ENCODE measurements at regions not wholly inside any gene's neighbourhood (a gene's known extent, or its start where the extent isn't known, plus 50 kb on each side); places are given as distances from the start of the nearest gene placed in this dataset.
"Not testable (repeated sequence)": the region's sequence is repeated elsewhere in the genome, so short reads cannot be mapped to it uniquely, and the experiment has no call there.

DNA sequence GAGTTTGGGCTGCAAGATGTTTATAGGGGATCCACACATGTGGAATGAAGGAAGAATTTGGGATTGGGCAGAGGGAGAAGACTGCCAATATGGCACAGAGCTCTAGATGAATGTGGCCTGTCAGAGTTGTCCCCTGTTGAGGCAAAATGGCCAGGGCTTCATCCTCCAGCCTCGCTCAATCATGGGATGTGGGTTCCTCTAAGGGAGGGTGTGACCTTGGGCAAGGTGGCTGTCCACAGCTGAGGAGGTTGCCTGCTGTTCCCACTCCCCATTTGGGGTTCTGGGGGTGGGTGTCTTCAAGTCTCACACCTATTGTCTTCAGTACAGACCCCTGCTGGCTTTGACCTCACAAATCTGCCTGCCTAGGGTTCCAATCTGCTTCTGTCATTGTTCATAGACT is 121.6 kb upstream of the FAM204A start:
- DNase-seq, result no peak

DNA sequence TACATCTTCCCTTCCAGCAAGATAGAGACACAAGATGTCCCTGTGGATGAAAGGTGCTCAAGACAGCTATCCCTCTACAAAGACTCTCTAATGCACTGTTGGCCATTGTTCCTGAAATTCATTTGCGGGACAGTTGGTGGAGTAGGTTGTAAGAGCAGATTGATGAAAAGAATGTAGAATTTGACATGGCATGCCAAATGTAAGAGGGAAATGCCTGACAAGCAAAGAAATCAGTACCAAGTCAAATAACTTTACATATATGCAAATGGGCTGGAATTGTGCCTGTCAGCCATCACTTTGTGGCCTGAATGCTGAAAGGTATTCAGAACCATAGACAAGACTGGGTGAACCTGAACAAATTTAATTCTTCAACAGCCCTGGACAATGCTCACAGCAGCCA is 120.3 kb upstream of the FAM204A start:
- no peak for DNase-seq

- peak; percentile 51 for DNase-seq
Observed at GRCh38 chr10:118459642-118460193, 117.6 kb upstream of the FAM204A start.

- DNase-seq, result no peak
Observed at GRCh38 chr10:118458957-118459641, 117.0 kb upstream of the FAM204A start.

- no peak for DNase-seq
Observed at GRCh38 chr10:118457824-118458428, 115.8 kb upstream of the FAM204A start.

DNA sequence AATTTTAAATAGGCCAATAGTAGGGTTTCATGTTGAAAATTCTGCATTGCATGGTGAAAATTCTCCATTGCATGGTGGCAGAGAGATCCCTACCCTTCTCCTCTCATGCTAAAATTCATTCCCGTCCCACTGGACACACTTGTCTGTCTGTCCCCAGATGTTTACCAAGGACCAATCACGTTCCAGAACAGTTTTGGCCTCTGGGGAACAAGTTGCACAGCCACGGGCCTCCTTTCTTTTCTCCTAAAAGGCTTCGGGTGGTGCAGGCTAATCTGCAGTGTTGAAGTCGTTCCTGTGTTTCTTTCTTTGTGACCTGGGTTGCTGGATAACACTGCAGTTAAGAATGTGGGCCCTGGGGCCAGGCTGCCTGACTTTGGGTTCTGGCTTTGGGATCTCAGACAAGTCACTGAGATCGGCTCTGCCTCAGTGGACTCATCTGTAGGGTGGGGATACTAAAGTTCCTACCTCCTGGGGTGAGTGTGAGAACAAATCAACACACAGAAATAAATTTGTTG is 113.1 kb upstream of the FAM204A start:
- no peak for DNase-seq

- DNase-seq, result no peak
Observed at GRCh38 chr10:118454211-118454610, 112.1 kb upstream of the FAM204A start.

GRCh38 chr10:118452098-118452497 is 110.0 kb upstream of the FAM204A start:
- no peak for DNase-seq

- DNase-seq, result no peak
Observed at GRCh38 chr10:118449521-118449920, 107.4 kb upstream of the FAM204A start.

- no peak for DNase-seq
Observed at GRCh38 chr10:118448744-118449143, 106.6 kb upstream of the FAM204A start.

- DNase-seq, result no peak
Observed at GRCh38 chr10:118447478-118448270, 105.5 kb upstream of the FAM204A start.

DNA sequence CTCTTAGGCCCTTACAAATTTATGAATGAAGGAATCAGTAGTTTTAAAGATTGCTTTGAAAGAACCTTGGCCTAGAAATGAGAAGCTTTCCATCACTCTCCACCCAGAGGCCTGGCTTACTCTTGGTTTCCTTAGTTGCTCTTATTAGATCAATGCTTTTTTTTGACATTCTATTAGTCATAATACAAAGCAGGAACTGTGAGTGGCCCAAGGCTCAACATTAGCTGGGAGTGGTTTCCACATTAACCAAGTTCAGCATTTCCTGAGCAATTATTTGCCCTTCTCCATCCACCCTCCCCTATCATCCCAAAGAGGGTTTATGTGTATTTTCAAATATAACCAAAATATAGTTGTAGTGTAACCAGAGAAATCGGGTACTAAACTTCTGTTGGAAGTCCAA is 103.4 kb upstream of the FAM204A start:
- DNase-seq, result no peak

DNA sequence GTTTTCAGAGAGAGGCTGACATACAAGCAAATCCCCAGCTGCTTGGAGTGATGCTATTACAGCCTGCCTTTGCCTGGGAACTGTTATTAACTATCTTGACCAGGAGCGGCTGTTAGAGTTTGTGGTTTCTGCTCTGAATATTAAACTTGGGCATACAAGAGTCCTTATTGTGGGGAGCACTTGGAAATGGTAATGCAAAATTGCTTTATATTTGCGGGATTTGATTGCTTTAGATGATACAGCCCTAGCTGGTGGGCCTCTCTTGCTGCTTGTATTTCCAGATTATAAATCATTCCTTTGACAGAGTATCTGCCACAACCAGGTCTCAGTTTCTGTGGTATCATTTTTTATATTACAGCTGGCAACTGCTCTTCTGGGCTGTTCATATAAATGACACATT is 101.9 kb upstream of the FAM204A start:
- DNase-seq, result no peak

GRCh38 chr10:118442032-118442431 is 99.9 kb upstream of the FAM204A start:
- no peak for DNase-seq

DNA sequence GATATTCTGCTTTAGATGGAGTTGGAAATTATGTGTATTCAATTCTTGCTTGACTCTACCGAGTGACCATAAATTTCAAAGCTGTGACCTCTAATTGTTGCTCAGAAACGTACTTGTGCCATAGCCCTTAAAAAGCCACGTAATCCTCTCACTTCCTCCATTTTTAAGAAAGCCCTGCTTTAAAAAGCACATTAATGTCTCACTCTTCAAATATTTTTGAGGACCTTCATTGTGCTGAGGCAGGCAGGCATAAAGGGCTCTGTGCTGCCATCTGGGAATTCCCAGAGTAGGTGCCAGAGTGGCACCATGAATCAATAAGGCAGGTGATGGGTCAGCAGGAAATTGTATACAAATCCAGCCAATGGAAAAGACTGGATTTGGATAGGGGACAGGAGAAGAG is 97.7 kb upstream of the FAM204A start:
- DNase-seq, result no peak

GRCh38 chr10:118436742-118437141 is 94.6 kb upstream of the FAM204A start:
- no peak for DNase-seq

DNA sequence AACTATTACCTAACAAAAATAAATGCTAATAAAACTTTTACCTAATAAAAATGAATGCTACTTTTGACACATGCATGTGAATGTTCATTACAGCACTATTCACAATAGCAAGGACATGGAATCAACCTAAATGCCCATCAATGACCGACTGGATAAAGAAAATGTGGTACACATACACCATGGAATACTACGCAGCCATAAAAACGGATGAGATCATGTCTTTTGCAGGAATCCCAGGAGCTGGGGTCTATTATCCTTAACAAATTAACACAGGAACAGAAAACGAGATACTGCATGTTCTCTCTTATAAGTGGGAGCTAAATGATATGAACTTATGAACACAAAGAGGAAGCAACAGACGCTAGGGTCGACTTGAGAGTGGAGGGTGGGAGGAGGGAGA is 88.1 kb upstream of the FAM204A start:
- DNase-seq, result no peak

GRCh38 chr10:118423800-118424442 is 81.8 kb upstream of the FAM204A start:
- DNase-seq, result peak; percentile 67

GRCh38 chr10:118422241-118422640 is 80.1 kb upstream of the FAM204A start:
- no peak for DNase-seq

DNA sequence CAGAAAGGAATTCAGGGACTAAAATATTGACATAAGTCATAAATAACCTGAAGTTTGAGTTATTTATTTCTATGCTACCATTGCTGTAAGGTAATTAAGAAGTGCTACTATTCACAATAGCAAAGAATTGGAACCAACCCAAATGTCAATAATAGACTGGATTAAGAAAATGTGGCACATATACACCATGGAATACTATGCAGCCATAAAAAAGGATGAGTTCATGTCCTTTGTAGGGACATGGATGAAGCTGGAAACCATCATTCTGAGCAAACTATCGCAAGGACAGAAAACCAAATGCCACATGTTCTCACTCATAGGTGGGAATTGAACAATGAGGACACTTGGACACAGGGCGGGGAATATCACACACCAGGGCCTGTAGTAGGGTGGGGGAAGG is 77.9 kb upstream of the FAM204A start:
- DNase-seq, result not testable (repeated sequence)

GRCh38 chr10:118412932-118413331 is 70.8 kb upstream of the FAM204A start:
- no peak for DNase-seq

DNA sequence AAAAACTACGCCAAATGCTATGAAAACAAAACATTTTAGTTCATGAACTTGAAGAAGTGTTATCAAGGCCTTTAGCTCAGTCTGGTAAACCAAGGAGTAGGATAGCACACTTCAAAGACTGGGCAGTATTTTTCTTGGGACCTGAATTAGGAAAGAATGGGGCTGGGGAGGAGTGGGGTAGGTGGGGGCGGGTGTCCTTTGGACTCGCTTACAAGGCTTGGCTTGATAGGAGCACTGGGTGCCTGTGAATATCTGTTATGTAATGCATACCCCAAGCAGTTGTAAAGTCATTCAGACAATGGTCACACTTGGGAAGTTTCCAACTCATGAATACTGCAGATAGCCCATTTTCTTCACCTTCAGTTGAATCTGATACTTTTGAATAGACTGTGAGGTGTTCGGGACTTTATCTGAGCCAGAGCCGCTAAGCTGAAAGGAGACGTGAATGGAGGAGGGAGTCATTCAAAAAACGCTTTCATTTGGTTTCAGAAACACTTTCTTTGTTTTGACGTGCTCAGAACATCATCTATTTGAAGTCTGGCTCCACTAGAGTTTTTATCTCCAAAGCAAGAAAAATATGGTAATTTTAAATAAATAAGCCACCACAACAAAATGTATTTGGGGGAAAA is 70.1 kb upstream of the FAM204A start:
- no peak for DNase-seq

DNA sequence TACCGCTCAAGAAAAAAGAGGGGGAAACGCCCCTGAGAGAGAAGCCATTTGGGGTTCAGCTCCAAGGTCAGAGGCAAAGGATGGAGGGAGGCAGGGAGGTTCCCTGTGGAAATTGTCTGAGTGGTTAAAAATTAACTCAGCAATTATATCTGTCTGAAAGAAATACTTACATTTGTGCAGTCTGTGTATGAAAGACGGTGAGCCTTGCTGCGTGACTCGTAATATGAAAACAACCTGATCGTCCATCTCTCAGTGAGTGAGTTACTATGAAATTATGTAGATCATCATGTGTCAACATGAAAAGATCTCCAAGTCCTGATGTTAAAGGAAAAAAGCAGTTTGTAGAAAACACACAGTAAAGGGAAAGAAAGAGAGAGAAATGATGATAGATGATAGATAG is 67.2 kb upstream of the FAM204A start:
- no peak for DNase-seq

All from NCI-H1105 treated with DMSO at 0.1 percent for 48 hours (cell line).